HG03432 (cell line): ENCODE measurements at regions not wholly inside any gene's neighbourhood (a gene's known extent, or its start where the extent isn't known, plus 50 kb on each side); places are given as distances from the start of the nearest gene placed in this dataset.

Experiments used
- ATAC-seq: cut with Tn5 transposase; IDR thresholded peaks from one replicate; pipeline ENCODE4 v1.9.1; 2021; ENCODE audit warnings: mild to moderate bottlenecking, moderate library complexity; ENCODE audit not compliant: unreplicated experiment

DNA sequence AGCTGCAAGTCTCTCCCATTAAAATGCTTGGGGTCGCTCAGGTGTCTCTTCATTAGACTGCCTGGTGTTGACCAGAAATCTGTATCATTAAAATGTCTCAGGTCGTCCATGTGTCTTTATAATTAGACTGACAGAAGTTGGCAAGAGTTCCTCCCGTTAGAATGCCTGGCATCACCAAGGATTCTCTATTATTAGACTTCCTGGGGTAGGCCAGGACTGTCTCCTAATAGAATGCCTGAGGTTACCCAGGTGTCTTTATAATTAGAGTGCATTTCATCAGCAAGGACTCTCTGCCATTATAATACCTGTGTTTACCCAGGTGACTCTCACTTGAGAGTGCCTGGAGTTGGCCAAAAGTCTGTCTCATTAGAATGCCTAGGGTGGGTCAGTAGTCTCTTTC, 1537.2 kb downstream of the UQCRFS1 start:
- no peak for ATAC-seq

DNA sequence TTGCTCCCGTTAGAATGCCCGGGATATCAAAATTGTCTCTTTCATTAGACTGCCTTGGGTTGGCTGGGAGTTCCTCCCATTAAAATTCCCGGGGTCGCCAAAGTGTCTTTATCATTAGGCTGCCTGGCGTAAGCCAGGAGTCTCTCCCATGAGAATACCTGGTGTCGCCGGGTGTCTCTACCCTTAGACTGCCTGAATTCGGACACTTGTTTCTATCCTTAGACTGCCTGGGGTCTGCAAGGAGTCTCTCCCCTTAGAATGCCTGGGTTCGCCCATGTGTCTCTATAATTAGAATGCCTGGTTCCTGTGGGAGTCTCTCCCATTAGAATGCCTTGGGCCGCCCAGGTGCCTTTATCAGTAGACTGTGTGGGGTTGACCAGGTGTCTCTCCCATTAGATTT, 1538.2 kb downstream of the UQCRFS1 start:
- ATAC-seq: no peak

DNA sequence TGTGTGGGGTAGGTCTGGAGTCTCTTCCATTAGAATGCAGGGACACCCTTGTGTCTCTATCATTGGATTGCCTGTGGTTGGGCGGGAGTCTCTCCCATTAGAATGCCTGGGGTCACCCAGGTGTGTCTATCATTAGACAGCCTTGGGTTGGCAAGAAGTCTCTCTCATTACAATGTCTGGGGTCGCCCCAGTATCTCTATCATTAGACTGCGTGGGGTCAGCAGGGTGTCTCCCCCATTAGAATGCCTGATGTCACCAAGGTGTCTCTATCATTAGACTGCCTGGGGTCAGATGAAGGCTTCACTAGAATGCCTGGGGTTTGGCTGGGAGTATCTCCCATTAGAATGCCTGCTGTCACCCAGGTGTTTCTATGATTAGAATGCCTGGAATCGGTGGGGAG, 1539.0 kb downstream of the UQCRFS1 start:
- ATAC-seq: no peak

DNA sequence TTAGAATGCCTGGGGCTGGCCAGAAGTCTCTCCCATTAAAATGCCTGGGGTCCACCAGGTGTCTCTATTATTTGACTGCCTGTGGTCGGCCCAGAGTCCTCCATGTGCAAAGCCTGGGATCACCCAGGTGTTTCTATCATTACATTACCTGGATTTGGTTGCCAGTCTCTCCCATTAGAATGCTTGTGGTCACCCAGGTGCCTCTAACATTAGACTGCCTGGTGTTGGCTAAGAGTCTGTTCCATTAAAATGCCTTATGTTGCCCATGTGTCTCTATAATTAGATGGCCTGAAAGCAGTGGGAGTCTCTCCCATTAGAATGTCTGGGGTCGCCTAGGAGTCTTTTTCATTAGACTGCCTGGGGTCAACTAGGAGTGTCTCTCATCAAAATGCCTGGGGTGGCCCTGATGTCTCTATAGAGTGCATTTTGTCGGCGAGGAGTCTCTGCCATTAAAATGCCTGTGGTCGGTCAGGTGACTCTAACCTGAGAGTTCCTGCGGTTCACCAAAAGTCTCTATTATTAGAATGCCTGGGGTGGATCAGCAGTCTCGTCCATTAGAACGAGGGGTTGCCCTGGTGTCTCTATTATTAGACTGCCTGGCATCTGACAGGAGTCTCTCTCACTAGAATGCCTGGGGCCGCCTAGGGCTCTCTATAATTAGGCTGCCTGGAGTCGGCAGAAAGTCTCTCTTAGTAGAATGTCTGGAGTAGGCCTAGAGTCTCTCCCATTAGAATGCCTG, 1540.5 kb downstream of the UQCRFS1 start:
- no peak for ATAC-seq

DNA sequence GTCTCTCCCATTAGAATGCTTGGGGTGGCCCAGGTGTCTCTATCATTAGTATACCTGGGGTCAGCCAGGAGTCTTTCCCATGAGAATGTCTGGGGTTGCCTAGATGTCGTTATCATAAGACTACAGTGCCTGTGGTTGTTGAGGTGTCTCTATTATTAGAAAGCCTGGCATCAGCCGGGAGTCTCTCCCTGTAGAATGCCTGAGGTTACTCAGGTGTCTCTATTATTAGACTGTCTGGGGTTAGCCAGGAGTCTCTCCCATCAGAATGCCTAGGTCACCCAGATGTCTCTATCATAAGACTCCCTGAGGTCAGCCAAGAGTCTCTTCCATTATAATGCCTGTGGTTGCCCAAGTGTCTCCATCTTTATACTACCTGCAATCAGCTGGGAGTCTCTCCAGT, 1541.1 kb downstream of the UQCRFS1 start:
- ATAC-seq: no peak

DNA sequence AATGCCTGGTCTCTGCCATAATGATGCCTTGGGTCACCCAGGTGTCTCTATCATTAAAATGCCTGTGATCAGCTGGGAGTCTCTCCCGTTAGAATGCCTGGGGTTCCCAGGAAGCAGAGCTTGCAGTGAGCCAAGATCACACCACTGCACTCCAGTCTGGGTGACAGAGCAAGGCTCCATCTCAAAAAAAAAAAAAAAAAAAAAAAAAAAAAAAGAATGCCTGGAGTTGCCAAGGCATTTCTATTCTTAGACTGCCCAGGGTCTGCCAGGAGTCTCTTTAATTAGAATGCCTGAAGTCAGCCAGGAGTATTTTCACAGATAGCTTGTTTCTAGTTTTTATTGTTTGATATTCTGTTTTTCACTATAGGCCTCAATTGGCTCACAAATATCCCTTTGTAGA, 1552.5 kb downstream of the UQCRFS1 start:
- no peak for ATAC-seq

DNA sequence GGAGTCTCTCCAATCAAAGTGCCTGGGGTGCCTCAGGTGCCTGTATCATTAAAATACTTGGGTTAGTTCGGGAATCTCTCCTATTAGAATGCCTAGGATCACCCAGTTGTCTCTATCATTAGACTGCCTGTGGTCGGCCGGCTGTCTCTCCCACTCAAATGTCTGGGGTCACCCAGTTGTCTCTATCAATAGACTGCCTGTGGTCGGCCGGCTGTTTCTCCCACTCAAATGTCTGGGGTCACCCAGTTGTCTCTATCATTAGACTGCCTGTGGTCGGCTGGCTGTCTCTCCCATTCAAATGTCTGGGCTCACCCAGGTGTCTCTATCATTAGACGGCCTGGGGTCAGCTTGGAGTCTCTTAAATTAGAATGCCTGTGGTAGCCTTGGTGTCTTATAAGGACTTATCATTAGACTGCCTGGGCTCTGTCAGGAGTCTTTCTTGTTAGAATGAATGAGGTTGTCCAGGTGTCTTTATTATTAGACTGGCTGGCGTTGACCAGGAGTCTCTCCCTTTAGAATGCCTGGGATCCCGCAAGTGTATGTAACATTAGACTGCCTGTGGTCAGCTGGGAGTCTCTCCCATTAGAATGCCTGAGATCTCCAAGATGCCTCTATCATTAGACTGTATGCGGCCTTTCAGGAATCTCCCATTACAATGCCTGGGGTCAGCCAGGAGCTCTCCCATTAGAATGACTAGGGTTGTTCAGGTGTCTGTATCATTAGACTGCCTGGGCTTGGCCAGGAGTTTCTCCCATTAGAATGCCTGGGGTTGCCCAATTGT, 1555.5 kb downstream of the UQCRFS1 start:
- no peak for ATAC-seq

DNA sequence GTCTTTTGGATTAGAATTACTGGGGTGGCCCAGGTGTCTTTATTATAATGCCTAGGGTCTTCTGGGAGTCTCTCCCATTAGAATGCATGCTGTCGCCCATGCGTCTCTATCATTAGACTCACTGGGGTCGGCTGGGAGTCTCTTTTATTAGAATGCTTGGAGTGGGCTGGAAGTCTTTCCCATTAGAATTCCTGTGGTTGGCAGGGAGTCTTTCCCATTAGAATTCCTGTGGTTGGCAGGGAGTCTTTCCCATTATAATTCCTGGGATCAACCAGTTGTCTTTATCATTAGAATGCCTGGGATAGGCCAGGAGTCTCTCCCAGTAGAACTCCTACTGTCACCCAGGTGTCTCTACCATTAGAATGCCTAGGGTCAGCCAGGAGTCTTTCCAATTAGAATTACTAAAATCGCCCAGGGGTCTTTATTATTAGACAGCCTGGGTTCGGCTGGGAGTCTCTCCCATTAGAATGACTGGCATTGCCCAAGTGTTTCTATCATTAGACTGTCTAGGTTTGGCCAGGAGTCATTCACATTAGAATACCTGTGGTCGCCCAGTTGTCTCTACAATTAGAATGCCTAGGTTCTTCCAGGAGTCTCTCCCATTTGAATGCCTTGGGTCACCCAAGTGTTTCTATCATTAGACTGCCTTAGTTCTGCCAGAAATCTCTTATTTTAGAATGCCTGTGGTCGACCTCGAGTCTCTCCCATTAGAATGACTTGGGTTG, 1558.5 kb downstream of the UQCRFS1 start:
- ATAC-seq: no peak

DNA sequence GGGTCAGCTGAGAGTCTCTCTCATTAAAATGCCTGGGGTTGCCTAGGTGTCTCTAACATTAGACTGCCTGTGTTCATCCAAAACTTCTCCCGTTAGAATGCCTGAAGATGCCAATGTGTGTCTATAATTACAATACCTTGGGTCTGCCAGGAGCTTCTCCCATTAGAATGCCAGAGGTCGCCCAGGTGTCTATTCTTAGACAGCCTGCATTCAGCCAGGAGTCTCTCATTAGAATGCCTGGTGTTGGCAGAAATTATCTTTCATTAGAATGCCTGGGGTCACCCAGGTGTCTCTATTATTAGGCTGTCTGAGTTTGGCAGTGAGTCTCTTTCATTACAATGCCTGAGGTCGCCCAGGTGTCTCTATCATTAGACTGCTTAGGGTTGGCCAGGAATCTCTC, 1560.2 kb downstream of the UQCRFS1 start:
- no peak for ATAC-seq

DNA sequence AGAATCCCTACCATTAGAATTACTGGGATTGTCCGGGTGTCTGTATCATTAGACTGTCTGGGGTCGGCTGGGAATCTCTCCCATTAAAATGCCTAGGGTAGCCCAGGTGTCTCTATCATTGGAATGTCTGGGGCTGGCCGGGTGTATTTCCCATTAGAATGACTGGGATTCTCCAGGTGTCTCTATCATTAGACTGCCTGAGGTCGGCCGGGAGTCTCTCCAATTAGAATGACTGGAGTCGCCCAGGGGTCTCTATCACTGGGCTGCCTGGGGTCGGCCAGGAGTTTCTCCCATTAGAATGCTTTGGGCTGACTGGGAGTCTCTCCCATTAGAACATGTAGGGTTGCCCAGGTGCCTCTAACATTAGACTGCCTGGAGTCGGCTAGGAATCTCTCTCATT, 1560.7 kb downstream of the UQCRFS1 start:
- ATAC-seq: no peak

DNA sequence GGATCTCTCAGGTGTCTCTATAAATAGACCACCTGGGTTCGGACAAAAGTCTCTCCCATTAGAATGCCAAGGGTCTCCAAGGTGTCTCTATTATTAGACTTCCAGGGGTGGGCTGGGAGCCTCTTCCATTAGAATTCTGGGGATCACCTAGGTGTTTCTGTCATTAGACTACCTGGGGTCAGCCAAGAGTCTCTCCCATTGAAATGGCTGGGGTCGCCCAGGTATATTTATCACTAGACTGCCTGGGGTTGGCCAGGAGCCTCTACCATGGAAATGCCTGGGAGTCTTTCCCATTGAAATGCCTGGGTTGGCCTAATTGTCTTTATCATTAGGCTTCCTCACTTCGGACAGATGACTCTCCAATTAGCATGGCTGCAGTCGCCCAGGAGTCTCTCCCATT, 1565.5 kb downstream of the UQCRFS1 start:
- no peak for ATAC-seq

DNA sequence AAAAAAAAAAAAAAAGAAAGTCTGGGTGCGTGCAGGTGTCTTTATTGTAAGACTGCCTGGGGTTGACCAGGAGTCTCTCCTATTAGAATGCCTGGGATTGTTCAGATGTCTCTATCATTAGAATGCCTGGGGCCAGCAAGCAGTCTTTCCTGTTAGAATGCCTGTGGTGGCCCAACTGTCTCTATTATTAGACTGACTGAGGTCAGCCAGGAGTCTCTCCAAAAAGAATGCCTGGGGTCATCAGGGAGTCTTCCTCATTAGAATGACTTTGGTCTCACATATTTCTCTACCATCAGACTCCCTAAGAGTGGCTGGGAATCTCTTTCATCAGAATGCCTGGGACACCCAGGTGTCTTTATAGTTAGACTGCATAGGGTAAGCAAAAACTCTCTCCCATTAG, 1577.5 kb downstream of the UQCRFS1 start:
- no peak for ATAC-seq

DNA sequence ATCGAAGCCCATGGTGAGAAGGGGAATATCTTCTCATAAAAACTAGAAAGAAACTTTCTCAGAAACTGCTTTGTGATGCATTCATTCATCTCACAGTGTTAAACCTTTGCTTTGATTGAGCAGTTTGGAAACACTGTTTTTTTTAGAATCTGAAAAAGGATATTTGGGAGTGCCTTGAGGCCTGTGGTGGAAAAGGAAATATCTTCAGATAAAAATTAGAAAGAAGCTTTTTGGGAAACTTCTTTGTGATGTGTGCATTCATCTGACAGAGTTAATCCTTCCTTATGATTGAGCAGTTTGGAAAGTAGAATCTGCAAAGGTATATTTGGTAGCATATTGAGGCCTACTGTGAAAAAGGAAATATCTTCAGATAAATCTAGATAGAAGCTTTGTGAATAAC, 1594.9 kb downstream of the UQCRFS1 start:
- no peak for ATAC-seq

DNA sequence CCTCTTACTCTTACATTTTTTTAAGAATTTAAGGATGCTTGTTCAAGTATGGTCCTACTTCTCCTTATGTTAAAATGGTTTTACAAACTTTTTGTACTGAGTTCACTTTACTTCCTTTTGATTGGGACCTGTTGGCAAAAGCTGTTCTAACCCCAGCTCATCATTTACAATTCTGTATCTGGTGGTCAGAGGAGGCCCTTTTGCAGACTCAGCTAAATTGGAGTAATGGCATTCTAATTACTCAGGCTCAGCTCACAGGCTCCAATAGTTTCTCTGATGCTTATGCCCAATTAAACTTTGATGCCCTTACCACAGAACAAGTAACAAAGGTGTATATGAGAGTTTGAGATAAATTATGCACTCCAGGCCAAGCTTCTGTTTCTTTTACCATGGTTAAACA, 1632.0 kb downstream of the UQCRFS1 start:
- ATAC-seq: no peak
